Gastroesophageal sphincter (tissue), 4 donors: ENCODE measurements at regions not wholly inside any gene's neighbourhood (a gene's known extent, or its start where the extent isn't known, plus 50 kb on each side); places are given as distances from the start of the nearest gene placed in this dataset.
A peak's percentile ranks its signal among the peaks of the same experiment; 100 is the strongest.

Source experiments
- ATAC-seq: fragments of 150-250 bp; one replicate; pipeline ENCODE4 v1.9.1; 2016; ENCODE audit warnings: mild to moderate bottlenecking, moderate library complexity
- H3K27ac ChIP-seq, 4 donors: fragments of 200-600 bp; sonication (generic) in 3 of 4; 1 replicate in 3 of 4; 2 replicates in 1 of 4; pipeline ENCODE4 v1.5.1; 2016 to 2019
- H3K27me3 ChIP-seq: fragments of 200-600 bp; sonication (generic); one replicate; pipeline ENCODE4 v1.5.1; 2019
- H3K36me3 ChIP-seq, 2 donors: fragments of 200-600 bp; sonication (generic); one replicate each; pipeline ENCODE4 v1.5.1; 2019; ENCODE audit warnings: control low read depth in 1 of 2
- H3K4me1 ChIP-seq, 3 donors: fragments of 200-600 bp; sonication (generic); 1 replicate in 2 of 3; 2 replicates in 1 of 3; pipeline ENCODE4 v1.5.1; 2016 to 2019; ENCODE audit warnings: control low read depth in 2 of 3
- H3K4me3 ChIP-seq, 2 donors: fragments of 200-600 bp; sonication (generic); one replicate each; pipeline ENCODE4 v1.5.1; 2019; ENCODE audit warnings: mild to moderate bottlenecking in 1 of 2, moderate library complexity in 1 of 2
- H3K9me3 ChIP-seq, 3 donors: fragments of 200-600 bp; sonication (generic); one replicate each; pipeline ENCODE4 v1.5.1; 2017 to 2019; ENCODE audit warnings: control low read depth in 2 of 3
- CTCF ChIP-seq, 4 experiments: fragments of 200-600 bp in 2 of 4; fragments of 450-650 bp in 2 of 4; sonication (generic) in 1 of 4; IDR thresholded peaks; one replicate each; pipeline ENCODE4 v1.5.1; 2017 to 2019; ENCODE audit warnings: antibody characterized with exemption in 4 of 4, mild to moderate bottlenecking in 2 of 4, moderate library complexity in 2 of 4
- EP300 ChIP-seq: sonication (generic); formaldehyde crosslinking; IDR thresholded peaks from one replicate; pipeline ENCODE4 v1.6.1; 2017; ENCODE audit warnings: antibody characterized with exemption, mild to moderate bottlenecking
- POLR2A ChIP-seq, 2 donors: fragments of 450-650 bp; IDR thresholded peaks; one replicate each; pipeline ENCODE4 v1.6.1; 2017; ENCODE audit warnings: antibody characterized with exemption in 2 of 2, mild to moderate bottlenecking in 2 of 2, moderate library complexity in 1 of 2
- POLR2AphosphoS5 ChIP-seq: sonication (generic); formaldehyde crosslinking; IDR thresholded peaks from one replicate; pipeline ENCODE4 v1.6.1; 2017; ENCODE audit warnings: antibody characterized with exemption
- WGBS, 2 donors: methylation state at CpG; one replicate each; pipeline ENCODE4 v1.1.5; 2018; ENCODE audit warnings: low coverage in 1 of 2; 5-methylcytosine and 5-hydroxymethylcytosine counted together

- WGBS, 2 donors = 85% methylated on average over 1 of the region's 5 CpGs; no CpG with 5 or more reads in 1 of the 2 donors
- no peaks in the 10 kb centered on the region for H3K36me3 ChIP-seq
- ATAC-seq = no peak
- no peaks in the 10 kb centered on the region for H3K9me3 ChIP-seq
- no peak overlapping the region for H3K4me3 ChIP-seq
- no peak for TF ChIP-seq POLR2A (IDR thresholded peaks at IDR 0.05)
- TF ChIP-seq CTCF (IDR thresholded peaks at IDR 0.05) = no peak
- TF ChIP-seq EP300 = no peak
- no peak for TF ChIP-seq POLR2AphosphoS5
- H3K27me3 ChIP-seq = no peaks in the 10 kb centered on the region
- no peak overlapping the region for H3K27ac ChIP-seq
- H3K4me1 ChIP-seq = no peaks in the 10 kb centered on the region
Observed at GRCh38 chr15:75125935-75126334, 75.7 kb upstream of the C15orf39 start.

- H3K27ac ChIP-seq = no peak overlapping the region
- H3K9me3 ChIP-seq = no peaks in the 10 kb centered on the region
- 82 to 95% methylated on average over 4 to 9 of the region's 10 CpGs for WGBS, 2 donors
- H3K36me3 ChIP-seq = no peaks in the 10 kb centered on the region
- TF ChIP-seq POLR2AphosphoS5 (no peak), CTCF (IDR thresholded peaks at IDR 0.05) (no peak), EP300 (no peak), POLR2A (IDR thresholded peaks at IDR 0.05) (no peak)
- no peak for ATAC-seq
- H3K27me3 ChIP-seq = no peaks in the 10 kb centered on the region
- H3K4me3 ChIP-seq = no peak overlapping the region
- H3K4me1 ChIP-seq = no peaks in the 10 kb centered on the region
Observed at GRCh38 chr15:75126864-75127580, 74.7 kb upstream of the C15orf39 start.

GRCh38 chr15:75129788-75130187, 71.9 kb upstream of the C15orf39 start:
- Histone ChIP-seq H3K9me3 (no peaks in the 10 kb centered on the region), H3K27me3 (no peaks in the 10 kb centered on the region), H3K4me1 (no peaks in the 10 kb centered on the region), H3K4me3 (no peak overlapping the region), H3K36me3 (no peaks in the 10 kb centered on the region), H3K27ac (no peak overlapping the region)
- 96% methylated on average over 4 of the region's 4 CpGs; no CpG with 5 or more reads in 1 of the 2 donors for WGBS, 2 donors
- no peak for ATAC-seq
- TF ChIP-seq CTCF (IDR thresholded peaks at IDR 0.05) (no peak), POLR2AphosphoS5 (no peak), EP300 (no peak), POLR2A (IDR thresholded peaks at IDR 0.05) (no peak)

- WGBS, 2 donors = 85% methylated on average over 1 of the region's 1 CpG; no CpG with 5 or more reads in 1 of the 2 donors
- H3K27me3 ChIP-seq = no peaks in the 10 kb centered on the region
- H3K9me3 ChIP-seq = no peaks in the 10 kb centered on the region
- no peak overlapping the region for H3K27ac ChIP-seq
- H3K4me1 ChIP-seq = no peaks in the 10 kb centered on the region
- ATAC-seq = peak; percentile 31
- no peak for TF ChIP-seq EP300
- no peak for TF ChIP-seq CTCF (IDR thresholded peaks at IDR 0.05)
- no peak for TF ChIP-seq POLR2AphosphoS5
- no peak for TF ChIP-seq POLR2A (IDR thresholded peaks at IDR 0.05)
- H3K4me3 ChIP-seq = no peak overlapping the region
- no peaks in the 10 kb centered on the region for H3K36me3 ChIP-seq
Observed at GRCh38 chr15:75131269-75131643, 70.4 kb upstream of the C15orf39 start.

GRCh38 chr15:75134748-75135147, 66.9 kb upstream of the C15orf39 start:
- TF ChIP-seq EP300 = no peak
- no peak for TF ChIP-seq CTCF (IDR thresholded peaks at IDR 0.05)
- no peak for TF ChIP-seq POLR2A (IDR thresholded peaks at IDR 0.05)
- no peak for TF ChIP-seq POLR2AphosphoS5
- Histone ChIP-seq H3K4me1 (no peaks in the 10 kb centered on the region), H3K27me3 (no peaks in the 10 kb centered on the region), H3K9me3 (no peaks in the 10 kb centered on the region), H3K36me3 (no peaks in the 10 kb centered on the region), H3K27ac (no peak overlapping the region), H3K4me3 (no peak overlapping the region)
- ATAC-seq = no peak
- WGBS, 2 donors = 100% methylated on average over 2 of the region's 2 CpGs; no CpG with 5 or more reads in 1 of the 2 donors
